HCT116 (cell line): ENCODE measurements at regions not wholly inside any gene's neighbourhood (a gene's known extent, or its start where the extent isn't known, plus 50 kb on each side); places are given as distances from the start of the nearest gene placed in this dataset.
"Not testable (repeated sequence)": the region's sequence is repeated elsewhere in the genome, so short reads cannot be mapped to it uniquely, and the experiment has no call there.

Experiments used
- ATAC-seq: fragments of 200-7000 bp; cut with Tn5 transposase; 2 replicates; pipeline ENCODE4 v1.9.1; 2020; ENCODE audit warnings: mild to moderate bottlenecking, moderate library complexity
- BruUV-seq: library from RNA; stranded (reverse); fragments of 400-500 nt; replicated peaks from 2 replicates; lab custom pipeline; 2021; lab: Mats Ljungman, UMichigan
- CTCF ChIA-PET: fragments of 300-600 bp; sonication (Branson Sonifier 250); formaldehyde crosslinking; loops from one replicate; lab custom pipeline; 2021; ENCODE audit warnings: antibody characterized with exemption; lab: Charles Lee
- POLR2A ChIA-PET: fragments of 300-600, 350-600 bp; sonication (Branson Sonifier 250); formaldehyde crosslinking; loops from one replicate; lab custom pipeline; 2021; ENCODE audit warnings: antibody characterized with exemption; lab: Charles Lee
- RAD21 ChIA-PET, 2 experiments: fragments of 300-600 bp; sonication (Branson Sonifier 250); formaldehyde crosslinking; loops; one replicate each; lab custom pipeline; 2023; ENCODE audit warnings: low total read pairs in 2 of 2; ENCODE audit not compliant: uncharacterized antibody in 2 of 2, unreplicated experiment in 2 of 2, low non-redundant PET in 1 of 2; lab: Charles Lee
- DNase-seq: peaks from one replicate; pipeline ENCODE4 v3.0.0-alpha.2; 2010; ENCODE audit warnings: low read depth, low spot score
- H2AFZ ChIP-seq: fragments of 200-600 bp; shearing (Covaris generic), sonication (generic); 2 replicates; pipeline ENCODE4 v1.6.1; 2017; ENCODE audit warnings: low read depth, mixed run types, mixed read lengths, antibody characterized with exemption, low read length; ENCODE audit not compliant: poor library complexity, severe bottlenecking
- H3K27ac ChIP-seq: 2 replicates; pipeline ENCODE4 v1.5.1; 2012; ENCODE audit warnings: low read depth, low read length
- H3K27me3 ChIP-seq: fragments of 200-600 bp; sonication (generic); 2 replicates; pipeline ENCODE4 v1.6.1; 2016; ENCODE audit warnings: mixed run types, low read length, mixed read lengths; ENCODE audit not compliant: insufficient read depth
- H3K36me3 ChIP-seq, 2 experiments: fragments of 200-500 bp in 1 of 2; fragments of 200-600 bp in 1 of 2; sonication (Bioruptor generic) in 1 of 2; sonication (generic) in 1 of 2; 2 replicates each; pipeline versions ENCODE4 v1.5.1 to v1.6.1; 2014 to 2016; ENCODE audit warnings: low read length in 2 of 2, inconsistent platforms in 1 of 2, mixed read lengths in 1 of 2, mixed run types in 1 of 2; ENCODE audit not compliant: insufficient read depth in 2 of 2, control insufficient read depth in 1 of 2
- H3K4me1 ChIP-seq, 2 experiments: fragments of 200-600 bp in 1 of 2; sonication (generic) in 1 of 2; 2 replicates each; pipeline versions ENCODE4 v1.5.1 to v1.6.1; 2012 to 2017; ENCODE audit warnings: low read length in 2 of 2, inconsistent platforms in 1 of 2, mild to moderate bottlenecking in 1 of 2, mixed read lengths in 1 of 2, mixed run types in 1 of 2, moderate library complexity in 1 of 2; ENCODE audit not compliant: insufficient read depth in 2 of 2, control insufficient read depth in 1 of 2
- H3K4me2 ChIP-seq: fragments of 200-600 bp; sonication (generic); 2 replicates; pipeline ENCODE4 v1.6.1; 2017; ENCODE audit warnings: mixed run types, low read length, mixed read lengths
- H3K4me3 ChIP-seq, 2 experiments: fragments of 200-600 bp in 1 of 2; sonication (generic) in 1 of 2; replicated peaks in 1 of 2; 2 replicates each; pipeline ENCODE4 v1.5.1; 2011 to 2016; ENCODE audit warnings: low read length in 2 of 2, control low read depth in 1 of 2, low read depth in 1 of 2, mild to moderate bottlenecking in 1 of 2, mixed read lengths in 1 of 2, mixed run types in 1 of 2
- H3K79me2 ChIP-seq: fragments of 200-600 bp; sonication (generic); 2 replicates; pipeline ENCODE4 v1.6.1; 2017; ENCODE audit warnings: mild to moderate bottlenecking, mixed run types, low read length, moderate library complexity, mixed read lengths; ENCODE audit not compliant: insufficient read depth
- H3K9ac ChIP-seq: fragments of 200-600 bp; sonication (generic); 2 replicates; pipeline ENCODE4 v1.6.1; 2016; ENCODE audit warnings: low read length, mixed read lengths
- H3K9me2 ChIP-seq: fragments of 200-600 bp; sonication (generic), shearing (Covaris generic); 2 replicates; pipeline ENCODE4 v1.6.1; 2017; ENCODE audit warnings: mixed run types, mild to moderate bottlenecking, moderate library complexity; ENCODE audit not compliant: insufficient read depth
- H3K9me3 ChIP-seq, 2 experiments: fragments of 200-500 bp in 1 of 2; fragments of 200-600 bp in 1 of 2; sonication (Bioruptor generic) in 1 of 2; sonication (generic) in 1 of 2; 2 replicates each; pipeline ENCODE4 v1.6.1; 2014 to 2017; ENCODE audit warnings: low read length in 2 of 2, mixed read lengths in 2 of 2, inconsistent platforms in 1 of 2, low read depth in 1 of 2, mild to moderate bottlenecking in 1 of 2, mixed run types in 1 of 2, moderate library complexity in 1 of 2; ENCODE audit not compliant: control insufficient read depth in 1 of 2, insufficient read depth in 1 of 2
- H4K20me1 ChIP-seq: fragments of 200-600 bp; sonication (generic), shearing (Covaris generic); 2 replicates; pipeline ENCODE4 v1.6.1; 2017; ENCODE audit warnings: mixed run types, mild to moderate bottlenecking, moderate library complexity; ENCODE audit not compliant: insufficient read depth
- CBX3 ChIP-seq: IDR thresholded peaks from 2 replicates; pipeline ENCODE4 v1.6.1; 2012; ENCODE audit warnings: low read depth
- ELF1 ChIP-seq: IDR thresholded peaks from 2 replicates; pipeline ENCODE4 v1.6.1; 2012; ENCODE audit warnings: low read depth, borderline replicate concordance
- EZH2 ChIP-seq: fragments of 200-600 bp; sonication (generic); IDR thresholded peaks from 2 replicates; pipeline ENCODE4 v1.6.1; 2017; ENCODE audit warnings: antibody characterized with exemption, mixed run types
- EZH2phosphoT487 ChIP-seq: fragments of 200-600 bp; IDR thresholded peaks from 2 replicates; pipeline ENCODE4 v1.6.1; 2018; ENCODE audit warnings: antibody characterized with exemption, borderline replicate concordance
- JUND ChIP-seq: IDR thresholded peaks from 2 replicates; pipeline ENCODE4 v1.6.1; 2012
- POLR2A ChIP-seq: IDR thresholded peaks from 2 replicates; pipeline ENCODE4 v1.7.0; 2011; ENCODE audit warnings: borderline replicate concordance; ENCODE audit not compliant: insufficient read depth, insufficient read length; ENCODE audit errors: extremely low read depth
- POLR2AphosphoS5 ChIP-seq: IDR thresholded peaks from 2 replicates; pipeline ENCODE4 v1.6.1; 2011; ENCODE audit warnings: mild to moderate bottlenecking, low read depth, low read length, moderate library complexity
- SIN3A ChIP-seq: IDR thresholded peaks from 2 replicates; pipeline ENCODE4 v1.6.1; 2012; ENCODE audit warnings: low read depth
- SP1 ChIP-seq: IDR thresholded peaks from 2 replicates; pipeline ENCODE4 v1.6.1; 2012; ENCODE audit warnings: low read depth
- SRF ChIP-seq: IDR thresholded peaks from 2 replicates; pipeline ENCODE4 v1.6.1; 2012; ENCODE audit warnings: low read depth
- YY1 ChIP-seq: IDR thresholded peaks from 2 replicates; pipeline ENCODE4 v1.6.1; 2011; ENCODE audit warnings: low read length, low read depth, moderate library complexity, mild to moderate bottlenecking; ENCODE audit not compliant: insufficient replicate concordance; ENCODE audit errors: extremely low read depth
- ZBTB33 ChIP-seq: IDR thresholded peaks from 2 replicates; pipeline ENCODE4 v1.6.1; 2011; ENCODE audit warnings: mild to moderate bottlenecking, low read length, moderate library complexity; ENCODE audit not compliant: insufficient replicate concordance; ENCODE audit errors: extremely low read depth
- ZNF274 ChIP-seq: fragments of 200-500 bp; sonication (Bioruptor generic); IDR thresholded peaks from 2 replicates; pipeline ENCODE4 v1.6.1; 2014; ENCODE audit warnings: mild to moderate bottlenecking, low read depth, low read length, inconsistent platforms
- intact Hi-C: fragments of 100-400 bp; cut with micrococcal nuclease; formaldehyde crosslinking; loops from 2 replicates; pipeline ENCODE4 v1.10.0; 2022
- TF ChIP-seq, protein P1 (sequence below): IDR thresholded peaks from 2 replicates; pipeline ENCODE4 v1.6.1; 2012; ENCODE audit warnings: low read depth

- Histone ChIP-seq H4K20me1 (no peaks in the 10 kb centered on the region), H3K27ac (no peak overlapping the region), H3K4me2 (no peak overlapping the region), H3K9ac (no peak overlapping the region), H2AFZ (no peak overlapping the region), H3K9me3 (no peaks in the 10 kb centered on the region), H3K27me3 (no peaks in the 10 kb centered on the region), H3K79me2 (no peaks in the 10 kb centered on the region), H3K4me1 (no peaks in the 10 kb centered on the region), H3K9me2 (no peaks in the 10 kb centered on the region), H3K36me3 (no peaks in the 10 kb centered on the region), H3K4me3 (no peak overlapping the region)
- ChIA-PET POLR2A (no interaction called here), RAD21 (no interaction called here), CTCF (no interaction called here)
- TF ChIP-seq ZNF274, result no peak
- no peak for TF ChIP-seq SIN3A
- TF ChIP-seq, protein P1, sequence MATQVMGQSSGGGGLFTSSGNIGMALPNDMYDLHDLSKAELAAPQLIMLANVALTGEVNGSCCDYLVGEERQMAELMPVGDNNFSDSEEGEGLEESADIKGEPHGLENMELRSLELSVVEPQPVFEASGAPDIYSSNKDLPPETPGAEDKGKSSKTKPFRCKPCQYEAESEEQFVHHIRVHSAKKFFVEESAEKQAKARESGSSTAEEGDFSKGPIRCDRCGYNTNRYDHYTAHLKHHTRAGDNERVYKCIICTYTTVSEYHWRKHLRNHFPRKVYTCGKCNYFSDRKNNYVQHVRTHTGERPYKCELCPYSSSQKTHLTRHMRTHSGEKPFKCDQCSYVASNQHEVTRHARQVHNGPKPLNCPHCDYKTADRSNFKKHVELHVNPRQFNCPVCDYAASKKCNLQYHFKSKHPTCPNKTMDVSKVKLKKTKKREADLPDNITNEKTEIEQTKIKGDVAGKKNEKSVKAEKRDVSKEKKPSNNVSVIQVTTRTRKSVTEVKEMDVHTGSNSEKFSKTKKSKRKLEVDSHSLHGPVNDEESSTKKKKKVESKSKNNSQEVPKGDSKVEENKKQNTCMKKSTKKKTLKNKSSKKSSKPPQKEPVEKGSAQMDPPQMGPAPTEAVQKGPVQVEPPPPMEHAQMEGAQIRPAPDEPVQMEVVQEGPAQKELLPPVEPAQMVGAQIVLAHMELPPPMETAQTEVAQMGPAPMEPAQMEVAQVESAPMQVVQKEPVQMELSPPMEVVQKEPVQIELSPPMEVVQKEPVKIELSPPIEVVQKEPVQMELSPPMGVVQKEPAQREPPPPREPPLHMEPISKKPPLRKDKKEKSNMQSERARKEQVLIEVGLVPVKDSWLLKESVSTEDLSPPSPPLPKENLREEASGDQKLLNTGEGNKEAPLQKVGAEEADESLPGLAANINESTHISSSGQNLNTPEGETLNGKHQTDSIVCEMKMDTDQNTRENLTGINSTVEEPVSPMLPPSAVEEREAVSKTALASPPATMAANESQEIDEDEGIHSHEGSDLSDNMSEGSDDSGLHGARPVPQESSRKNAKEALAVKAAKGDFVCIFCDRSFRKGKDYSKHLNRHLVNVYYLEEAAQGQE, result no peak
- no peak for TF ChIP-seq CBX3
- no peak for TF ChIP-seq ZBTB33
- no peak for TF ChIP-seq POLR2AphosphoS5
- no peak for TF ChIP-seq SRF
- no peak for TF ChIP-seq JUND
- TF ChIP-seq POLR2A, result no peak
- TF ChIP-seq EZH2, result no peak
- no peak for TF ChIP-seq YY1
- TF ChIP-seq ELF1, result no peak
- no peak for TF ChIP-seq SP1
- TF ChIP-seq EZH2phosphoT487, result no peak
- DNase-seq, result no peak
- intact Hi-C loops, result no loop called here
- no peak for ATAC-seq
- BruUV-seq, result no TSS peak
These were observed 74.6 kb upstream of the C7orf33 start for GRCh38 chr7:148515728-148516695.

- RAD21 ChIA-PET, result not testable (repeated sequence)
These were observed 71.2 kb upstream of the C7orf33 start for GRCh38 chr7:148519386-148519785.

More at GRCh38 chr7:148519386-148519785, 71.2 kb upstream of the C7orf33 start:
- intact Hi-C loops, ATAC-seq, CTCF ChIA-PET, H3K27me3 ChIP-seq, H3K9me3 ChIP-seq, H3K9me2 ChIP-seq, DNase-seq, H2AFZ ChIP-seq, POLR2A ChIA-PET, H3K9ac ChIP-seq, H3K4me3 ChIP-seq, H3K4me1 ChIP-seq, H4K20me1 ChIP-seq, H3K36me3 ChIP-seq, BruUV-seq, H3K79me2 ChIP-seq, H3K27ac ChIP-seq, H3K4me2 ChIP-seq: not testable (repeated sequence)
